H9 (cell line): ENCODE measurements at regions not wholly inside any gene's neighbourhood (a gene's known extent, or its start where the extent isn't known, plus 50 kb on each side); places are given as distances from the start of the nearest gene placed in this dataset.

Experiments used
- DNase-seq: peaks from one replicate; pipeline ENCODE4 v3.0.0-alpha.2; 2017
- H2AFZ ChIP-seq: one replicate; pipeline ENCODE4 v1.6.1; 2013; ENCODE audit warnings: mild to moderate bottlenecking, low read length, control low read depth, moderate library complexity
- H2AK5ac ChIP-seq: 2 replicates; pipeline ENCODE4 v1.6.1; 2013; ENCODE audit warnings: low read length, control low read depth, mixed read lengths; ENCODE audit not compliant: insufficient read length
- H2BK120ac ChIP-seq: one replicate; pipeline ENCODE4 v1.6.1; 2013; ENCODE audit warnings: low read depth, mild to moderate bottlenecking, low read length, control low read depth, inconsistent platforms; ENCODE audit not compliant: poor library complexity, severe bottlenecking
- H2BK12ac ChIP-seq: 2 replicates; pipeline ENCODE4 v1.6.1; 2013; ENCODE audit warnings: low read length, control low read depth, mixed read lengths, low read depth; ENCODE audit not compliant: insufficient read length
- H2BK15ac ChIP-seq: 2 replicates; pipeline ENCODE4 v1.6.1; 2013; ENCODE audit warnings: low read depth, low read length, control low read depth
- H2BK20ac ChIP-seq: one replicate; pipeline ENCODE4 v1.6.1; 2013; ENCODE audit warnings: low read depth, mild to moderate bottlenecking, low read length, control low read depth, inconsistent platforms; ENCODE audit not compliant: poor library complexity, severe bottlenecking
- H2BK5ac ChIP-seq: 2 replicates; pipeline ENCODE4 v1.6.1; 2013; ENCODE audit warnings: low read length, control low read depth, mixed read lengths; ENCODE audit not compliant: insufficient read length
- H3K14ac ChIP-seq: 2 replicates; pipeline ENCODE4 v1.6.1; 2013; ENCODE audit warnings: low read length, control low read depth; ENCODE audit not compliant: insufficient read depth
- H3K18ac ChIP-seq: 2 replicates; pipeline ENCODE4 v1.6.1; 2013; ENCODE audit warnings: low read depth, mild to moderate bottlenecking, mixed read lengths, low read length, control low read depth; ENCODE audit not compliant: insufficient read length
- H3K23ac ChIP-seq: 2 replicates; pipeline ENCODE4 v1.6.1; 2013; ENCODE audit warnings: low read length, control low read depth, mixed read lengths, low read depth; ENCODE audit not compliant: insufficient read length
- H3K23me2 ChIP-seq: 2 replicates; pipeline ENCODE4 v1.6.1; 2013; ENCODE audit warnings: low read depth, mild to moderate bottlenecking, mixed read lengths, low read length, control low read depth; ENCODE audit not compliant: insufficient read length, poor library complexity, severe bottlenecking
- H3K27ac ChIP-seq: 2 replicates; pipeline ENCODE4 v1.5.1; 2013; ENCODE audit warnings: low read length, control low read depth, mixed read lengths, low read depth; ENCODE audit not compliant: insufficient read length
- H3K27me3 ChIP-seq: 2 replicates; pipeline ENCODE4 v1.6.1; 2013; ENCODE audit warnings: low read length, control low read depth, inconsistent platforms; ENCODE audit not compliant: insufficient read depth
- H3K4ac ChIP-seq: 2 replicates; pipeline ENCODE4 v1.6.1; 2013; ENCODE audit warnings: low read depth, mild to moderate bottlenecking, control low read depth, inconsistent platforms, low read length, moderate library complexity
- H3K4me1 ChIP-seq: 2 replicates; pipeline ENCODE4 v1.6.1; 2013; ENCODE audit warnings: low read length, control low read depth, inconsistent platforms; ENCODE audit not compliant: insufficient read depth
- H3K4me2 ChIP-seq: 2 replicates; pipeline ENCODE4 v1.6.1; 2013; ENCODE audit warnings: low read length, control low read depth, mixed read lengths; ENCODE audit not compliant: insufficient read length, insufficient read depth
- H3K56ac ChIP-seq: 2 replicates; pipeline ENCODE4 v1.6.1; 2013; ENCODE audit warnings: low read depth, mild to moderate bottlenecking, mixed read lengths, low read length, control low read depth; ENCODE audit not compliant: insufficient read length
- H3K79me1 ChIP-seq: 2 replicates; pipeline ENCODE4 v1.6.1; 2013; ENCODE audit warnings: low read depth, mild to moderate bottlenecking, moderate library complexity, low read length, control low read depth, inconsistent platforms; ENCODE audit not compliant: insufficient read depth, poor library complexity, severe bottlenecking
- H3K79me2 ChIP-seq: 2 replicates; pipeline ENCODE4 v1.6.1; 2013; ENCODE audit warnings: low read length, control low read depth, inconsistent platforms; ENCODE audit not compliant: insufficient read depth
- H3K9ac ChIP-seq: 2 replicates; pipeline ENCODE4 v1.6.1; 2013; ENCODE audit warnings: low read length, control low read depth, mixed read lengths; ENCODE audit not compliant: insufficient read length; ENCODE audit errors: extremely low read depth
- H3K9me3 ChIP-seq: one replicate; pipeline ENCODE4 v1.6.1; 2013; ENCODE audit warnings: low read depth, low read length, inconsistent platforms; ENCODE audit not compliant: control insufficient read depth
- H3T11ph ChIP-seq: one replicate; pipeline ENCODE4 v1.6.1; 2013; ENCODE audit warnings: mild to moderate bottlenecking, low read length, control low read depth, inconsistent platforms
- H4K20me1 ChIP-seq: one replicate; pipeline ENCODE4 v1.6.1; 2013; ENCODE audit not compliant: control insufficient read depth, insufficient read length, insufficient read depth
- H4K5ac ChIP-seq: 2 replicates; pipeline ENCODE4 v1.6.1; 2013; ENCODE audit warnings: low read depth, mild to moderate bottlenecking, mixed read lengths, low read length, control low read depth; ENCODE audit not compliant: insufficient read length
- H4K8ac ChIP-seq: replicated peaks from 2 replicates; pipeline ENCODE4 v1.6.1; 2013; ENCODE audit warnings: low read length, control low read depth, mixed read lengths, low read depth; ENCODE audit not compliant: insufficient read length
- H4K91ac ChIP-seq: 2 replicates; pipeline ENCODE4 v1.6.1; 2013; ENCODE audit warnings: low read depth, mild to moderate bottlenecking, moderate library complexity, mixed read lengths, low read length, control low read depth; ENCODE audit not compliant: insufficient read length
- H3K27ac Mint-ChIP-seq, 3 experiments: 2 replicates in 2 of 3; 3 replicates in 1 of 3; pipeline ENCODE4 v1.8.0; 2020 to 2021; ENCODE audit warnings: mixed read lengths in 3 of 3, mild to moderate bottlenecking in 1 of 3, moderate library complexity in 1 of 3
- H3K27me3 Mint-ChIP-seq: 2 replicates; pipeline ENCODE4 v1.8.0; 2021; ENCODE audit warnings: low read depth, mild to moderate bottlenecking, moderate library complexity, mixed read lengths
- H3K36me3 Mint-ChIP-seq, 3 experiments: 2 replicates in 2 of 3; 3 replicates in 1 of 3; pipeline ENCODE4 v1.8.0; 2020 to 2021; ENCODE audit warnings: low read depth in 3 of 3, mixed read lengths in 3 of 3; ENCODE audit not compliant: insufficient read depth in 1 of 3
- H3K4me1 Mint-ChIP-seq, 2 experiments: 2 replicates each; pipeline ENCODE4 v1.8.0; 2020; ENCODE audit warnings: mixed read lengths in 2 of 2
- H3K4me3 Mint-ChIP-seq, 2 experiments: 2 replicates in 1 of 2; 3 replicates in 1 of 2; pipeline ENCODE4 v1.8.0; 2020 to 2021; ENCODE audit warnings: mild to moderate bottlenecking in 2 of 2, mixed read lengths in 2 of 2, moderate library complexity in 1 of 2
- H3K9me3 Mint-ChIP-seq, 2 experiments: 2 replicates in 1 of 2; 3 replicates in 1 of 2; pipeline ENCODE4 v1.8.0; 2020; ENCODE audit warnings: mild to moderate bottlenecking in 2 of 2, mixed read lengths in 2 of 2, moderate library complexity in 1 of 2
- CTCF ChIP-seq: fragments of 200-600 bp; sonication (generic); conservative IDR thresholded peaks from 3 replicates; pipeline ENCODE4 v1.8.0; 2021; ENCODE audit warnings: antibody characterized with exemption, mild to moderate bottlenecking
- WGBS: extraction: QIAGEN DNeasy Blood & Tissue Kit; methylation state at CpG from one replicate; pipeline ENCODE4 v1.1.7; 2013; ENCODE audit warnings: missing lambda C conversion rate, low lambda C conversion rate, mixed read lengths; ENCODE audit not compliant: insufficient read length; ENCODE audit errors: extremely low coverage; 5-methylcytosine and 5-hydroxymethylcytosine counted together

GRCh38 chr4:181219783-181220416, 1023.3 kb upstream of the TENM3 start:
- 100% methylated on average over 1 of the region's 3 CpGs for WGBS
- Histone ChIP-seq H3K23ac (no peak overlapping the region), H3K23me2 (no peaks in the 10 kb centered on the region), H3K14ac (no peak overlapping the region), H4K91ac (no peak overlapping the region), H2AFZ (no peak overlapping the region), H4K8ac (no peak overlapping the region), H3K9me3 (no peaks in the 10 kb centered on the region), H4K20me1 (no peaks in the 10 kb centered on the region), H3K79me1 (no peaks in the 10 kb centered on the region), H3K27me3 (no peaks in the 10 kb centered on the region), H3K56ac (no peak overlapping the region), H3K79me2 (no peaks in the 10 kb centered on the region), H2BK12ac (no peak overlapping the region), H3K4me2 (no peak overlapping the region), H3K4ac (no peak overlapping the region), H3K18ac (no peak overlapping the region), H3K27ac (no peak overlapping the region), H2AK5ac (no peak overlapping the region), H3T11ph (no peak overlapping the region), H2BK120ac (no peak overlapping the region), H3K9ac (no peak overlapping the region), H2BK20ac (no peak overlapping the region), H2BK5ac (no peak overlapping the region), H3K4me1 (no peaks in the 10 kb centered on the region), H2BK15ac (no peak overlapping the region), H4K5ac (no peak overlapping the region)
- no peaks in the 10 kb centered on the region for H3K27me3 Mint-ChIP-seq
- H3K36me3 Mint-ChIP-seq, result no peaks in the 10 kb centered on the region
- DNase-seq, result no peak
- no peaks in the 10 kb centered on the region for H3K9me3 Mint-ChIP-seq
- H3K4me1 Mint-ChIP-seq, result peaks cover 12 to 14% of the 10 kb centered on the region in 2 experiments
- peak overlapping the region in 2 of 3 experiments; percentile 25 to 59; a peak in 1 of 7 replicates for H3K27ac Mint-ChIP-seq
- no peak for TF ChIP-seq CTCF
- no peak overlapping the region; a peak in 1 of 5 replicates for H3K4me3 Mint-ChIP-seq
